H1 (cell line): ENCODE measurements at regions not wholly inside any gene's neighbourhood (a gene's known extent, or its start where the extent isn't known, plus 50 kb on each side); places are given as distances from the start of the nearest gene placed in this dataset.

Source experiments
- CTCF ChIA-PET: fragments of 300-600 bp; sonication (Branson Sonifier 250); formaldehyde crosslinking; loops from one replicate; lab custom pipeline; 2021; ENCODE audit not compliant: partially characterized antibody; lab: Charles Lee
- POLR2A ChIA-PET: fragments of 300-600 bp; sonication (Branson Sonifier 250); formaldehyde crosslinking; loops from one replicate; lab custom pipeline; 2021; ENCODE audit warnings: inconsistent platforms; ENCODE audit not compliant: partially characterized antibody; lab: Charles Lee
- DNase-seq, 2 experiments: peaks; one replicate each; pipeline versions ENCODE4 v3.0.0 to v3.0.0-alpha.2; 2010 to 2022; ENCODE audit warnings: low spot score in 2 of 2, low read depth in 1 of 2, mixed read lengths in 1 of 2
- FAIRE-seq: peaks from 2 replicates; lab custom pipeline; 2011; peaks lifted over from hg19 to GRCh38; lab: Jason Lieb, UNC
- H2AFZ ChIP-seq: 2 replicates; pipeline ENCODE4 v1.8.1; 2012; ENCODE audit warnings: low read length, inconsistent platforms
- H2AK5ac ChIP-seq: 2 replicates; pipeline ENCODE4 v1.6.1; 2013; ENCODE audit warnings: low read depth, low read length
- H2BK120ac ChIP-seq: replicated peaks from 2 replicates; pipeline ENCODE3; 2013; ENCODE audit warnings: low read depth, low read length, inconsistent platforms
- H2BK12ac ChIP-seq: 2 replicates; pipeline ENCODE4 v1.6.1; 2013; ENCODE audit warnings: low read depth, low read length
- H2BK15ac ChIP-seq: 2 replicates; pipeline ENCODE4 v1.6.1; 2013; ENCODE audit warnings: low read length
- H2BK20ac ChIP-seq: 2 replicates; pipeline ENCODE4 v1.6.1; 2013; ENCODE audit warnings: low read length
- H2BK5ac ChIP-seq: 2 replicates; pipeline ENCODE4 v1.6.1; 2013; ENCODE audit warnings: low read depth, low read length
- H3K14ac ChIP-seq: 2 replicates; pipeline ENCODE4 v1.6.1; 2013; ENCODE audit warnings: inconsistent platforms; ENCODE audit not compliant: insufficient read length
- H3K18ac ChIP-seq: 2 replicates; pipeline ENCODE4 v1.6.1; 2013; ENCODE audit warnings: low read length; ENCODE audit errors: extremely low read depth
- H3K23ac ChIP-seq: 2 replicates; pipeline ENCODE4 v1.6.1; 2013; ENCODE audit warnings: inconsistent platforms; ENCODE audit not compliant: insufficient read length
- H3K23me2 ChIP-seq: 2 replicates; pipeline ENCODE4 v1.6.1; 2013; ENCODE audit warnings: low read depth, low read length
- H3K27ac ChIP-seq: 2 replicates; pipeline ENCODE4 v1.6.1; 2011; ENCODE audit warnings: low read depth, low read length, inconsistent platforms
- H3K27me3 ChIP-seq, 4 experiments: replicated peaks in 1 of 4; 1 replicate in 1 of 4; 2 replicates in 3 of 4; pipeline versions ENCODE4 v1.6.1 to v1.8.1; 2011 to 2013; ENCODE audit warnings: low read length in 3 of 4, mild to moderate bottlenecking in 3 of 4, inconsistent platforms in 2 of 4, mixed read lengths in 2 of 4, moderate library complexity in 1 of 4; ENCODE audit not compliant: control insufficient read depth in 3 of 4, insufficient read depth in 3 of 4; ENCODE audit errors: extremely low read depth in 1 of 4
- H3K36me3 ChIP-seq, 4 experiments: 2 replicates each; pipeline versions ENCODE4 v1.6.1 to v1.8.1; 2011 to 2013; ENCODE audit warnings: mild to moderate bottlenecking in 4 of 4, low read length in 3 of 4, moderate library complexity in 2 of 4, control low read depth in 1 of 4, inconsistent platforms in 1 of 4; ENCODE audit not compliant: insufficient read depth in 4 of 4, control insufficient read depth in 2 of 4
- H3K4ac ChIP-seq: replicated peaks from 2 replicates; pipeline ENCODE3; 2013; ENCODE audit warnings: low read length, low read depth, mixed read lengths, inconsistent platforms; ENCODE audit not compliant: insufficient read length
- H3K4me1 ChIP-seq, 4 experiments: replicated peaks in 1 of 4; 1 replicate in 1 of 4; 2 replicates in 3 of 4; pipeline versions ENCODE4 v1.6.1 to v1.8.1; 2011 to 2013; ENCODE audit warnings: low read length in 3 of 4, inconsistent platforms in 2 of 4, mixed read lengths in 1 of 4; ENCODE audit not compliant: insufficient read depth in 4 of 4, control insufficient read depth in 3 of 4
- H3K4me2 ChIP-seq, 2 experiments: 2 replicates each; pipeline versions ENCODE4 v1.6.1 to v1.8.1; 2011 to 2013; ENCODE audit warnings: low read depth in 2 of 2, low read length in 2 of 2, control low read depth in 1 of 2, inconsistent platforms in 1 of 2, mild to moderate bottlenecking in 1 of 2; ENCODE audit not compliant: insufficient read depth in 1 of 2
- H3K4me3 ChIP-seq, 4 experiments: fragments of 200-600, 300-600 bp in 1 of 4; sonication (generic), shearing (Covaris generic), sonication (Bioruptor Twin) in 1 of 4; 2 replicates each; pipeline versions ENCODE4 v1.5.1 to v1.8.1; 2011 to 2016; ENCODE audit warnings: low read length in 4 of 4, low read depth in 3 of 4, control low read depth in 2 of 4, inconsistent platforms in 2 of 4, mild to moderate bottlenecking in 2 of 4, mixed read lengths in 1 of 4, moderate library complexity in 1 of 4; ENCODE audit not compliant: insufficient read depth in 2 of 4; ENCODE audit errors: extremely low read depth in 1 of 4
- H3K56ac ChIP-seq: replicated peaks from 2 replicates; pipeline ENCODE3; 2013; ENCODE audit warnings: low read depth, mild to moderate bottlenecking, mixed read lengths, low read length, inconsistent platforms; ENCODE audit not compliant: insufficient read length
- H3K79me1 ChIP-seq: 2 replicates; pipeline ENCODE4 v1.6.1; 2013; ENCODE audit warnings: low read depth, low read length, control low read depth
- H3K79me2 ChIP-seq, 2 experiments: 2 replicates each; pipeline versions ENCODE4 v1.6.1 to v1.8.1; 2012 to 2013; ENCODE audit warnings: low read length in 2 of 2, mild to moderate bottlenecking in 2 of 2, inconsistent platforms in 1 of 2; ENCODE audit not compliant: insufficient read depth in 2 of 2, control insufficient read depth in 1 of 2
- H3K9ac ChIP-seq, 4 experiments: replicated peaks in 1 of 4; 1 replicate in 1 of 4; 2 replicates in 3 of 4; pipeline versions ENCODE4 v1.6.1 to v1.8.1; 2011 to 2013; ENCODE audit warnings: low read depth in 3 of 4, low read length in 3 of 4, control low read depth in 2 of 4, mild to moderate bottlenecking in 2 of 4, moderate library complexity in 2 of 4, inconsistent platforms in 1 of 4; ENCODE audit errors: extremely low read depth in 1 of 4
- H3K9me3 ChIP-seq, 2 experiments: 2 replicates each; pipeline versions ENCODE4 v1.6.1 to v1.8.1; 2012 to 2013; ENCODE audit warnings: mild to moderate bottlenecking in 2 of 2, moderate library complexity in 2 of 2, control low read depth in 1 of 2, inconsistent platforms in 1 of 2, low read depth in 1 of 2, low read length in 1 of 2, mixed read lengths in 1 of 2; ENCODE audit not compliant: insufficient read depth in 2 of 2
- H4K20me1 ChIP-seq, 2 experiments: replicated peaks in 1 of 2; 2 replicates each; pipeline versions ENCODE3 to v1.8.1; 2011 to 2013; ENCODE audit warnings: inconsistent platforms in 2 of 2, low read length in 2 of 2, mild to moderate bottlenecking in 1 of 2; ENCODE audit not compliant: insufficient read depth in 2 of 2, control insufficient read depth in 1 of 2
- H4K5ac ChIP-seq: 2 replicates; pipeline ENCODE4 v1.6.1; 2013; ENCODE audit warnings: low read length, low read depth, mixed read lengths, inconsistent platforms; ENCODE audit not compliant: insufficient read length
- H4K8ac ChIP-seq: 2 replicates; pipeline ENCODE4 v1.8.0; 2013; ENCODE audit warnings: mild to moderate bottlenecking, moderate library complexity, low read length, inconsistent platforms; ENCODE audit not compliant: insufficient read depth; ENCODE audit errors: extremely low read depth
- H4K91ac ChIP-seq: replicated peaks from 2 replicates; pipeline ENCODE3; 2013; ENCODE audit warnings: low read length, mixed read lengths, inconsistent platforms; ENCODE audit not compliant: insufficient read length
- CHD1 ChIP-seq: IDR thresholded peaks from 2 replicates; pipeline ENCODE4 v1.6.1; 2012; ENCODE audit warnings: low read depth, low read length, improper control_type of control experiment
- GABPA ChIP-seq: IDR thresholded peaks from 2 replicates; pipeline ENCODE4 v1.6.1; 2011; ENCODE audit warnings: mild to moderate bottlenecking, low read length, moderate library complexity, borderline replicate concordance; ENCODE audit not compliant: insufficient read depth
- HDAC6 ChIP-seq: IDR thresholded peaks from one replicate; pipeline ENCODE4 v1.7.1; 2012; ENCODE audit warnings: low read depth, mild to moderate bottlenecking, inconsistent platforms, low read length, moderate library complexity
- PHF8 ChIP-seq: fragments of 200-600 bp; sonication (generic); conservative IDR thresholded peaks from 2 replicates; pipeline ENCODE4 v1.7.1; 2012; ENCODE audit warnings: low read depth, mild to moderate bottlenecking, inconsistent platforms, low read length, moderate library complexity
- POU5F1 ChIP-seq: IDR thresholded peaks from 2 replicates; pipeline ENCODE4 v1.6.1; 2011; ENCODE audit warnings: low read depth, mild to moderate bottlenecking, low read length, moderate library complexity
- RAD21 ChIP-seq, 2 experiments: IDR thresholded peaks in 1 of 2; conservative IDR thresholded peaks in 1 of 2; 2 replicates each; pipeline ENCODE4 v1.6.1; 2011; ENCODE audit warnings: low read depth in 2 of 2, low read length in 2 of 2, improper control_type of control experiment in 1 of 2, inconsistent platforms in 1 of 2, mild to moderate bottlenecking in 1 of 2, moderate library complexity in 1 of 2
- SAP30 ChIP-seq: fragments of 300-600 bp; sonication (generic); IDR thresholded peaks from 2 replicates; pipeline ENCODE4 v1.7.1; 2012; ENCODE audit warnings: low read length, moderate library complexity, mild to moderate bottlenecking, inconsistent platforms; ENCODE audit not compliant: insufficient read depth, insufficient replicate concordance
- SIN3A ChIP-seq, 2 experiments: IDR thresholded peaks in 1 of 2; conservative IDR thresholded peaks in 1 of 2; 2 replicates each; pipeline ENCODE4 v1.6.1; 2011 to 2012; ENCODE audit warnings: low read length in 2 of 2, improper control_type of control experiment in 1 of 2, low read depth in 1 of 2, mild to moderate bottlenecking in 1 of 2
- SRF ChIP-seq: IDR thresholded peaks from 2 replicates; pipeline ENCODE4 v1.6.1; 2011; ENCODE audit warnings: mild to moderate bottlenecking, low read depth, low read length, moderate library complexity
- TAF7 ChIP-seq: optimal IDR thresholded peaks from 2 replicates; pipeline ENCODE3; 2011; ENCODE audit warnings: low read depth, mild to moderate bottlenecking, inconsistent platforms, low read length, moderate library complexity, borderline replicate concordance
- YY1 ChIP-seq: IDR thresholded peaks from 2 replicates; pipeline ENCODE4 v1.6.1; 2011; ENCODE audit warnings: low read depth, mild to moderate bottlenecking, low read length
- WGBS, 2 experiments: shearing (Covaris generic) in 1 of 2; methylation state at CpG; one replicate each; pipeline versions ENCODE4 v1.1.6 to v1.1.7; 2013 to 2015; ENCODE audit warnings: low lambda C conversion rate in 2 of 2, mixed read lengths in 2 of 2, inconsistent platforms in 1 of 2, low coverage in 1 of 2, missing lambda C conversion rate in 1 of 2; ENCODE audit not compliant: insufficient replicate concordance in 2 of 2, insufficient coverage in 1 of 2, insufficient read length in 1 of 2; ENCODE audit errors: extremely low coverage in 1 of 2, missing lambda C conversion rate in 1 of 2; 5-methylcytosine and 5-hydroxymethylcytosine counted together

GRCh38 chrX:22351966-22352365 lies 79.3 kb downstream of the CBLL2 start:
- H3K27me3 ChIP-seq, result no peaks in the 10 kb centered on the region
- TF ChIP-seq SIN3A (conservative IDR thresholded peaks at IDR 0.05 in 1 of 2, IDR thresholded peaks at IDR 0.05 in 1 of 2; ENCODE audit: low read depth in 1 of 2, low read length in 2 of 2), result no peak
- TF ChIP-seq GABPA, result no peak
- no peak for TF ChIP-seq POU5F1
- TF ChIP-seq YY1, result no peak
- TF ChIP-seq CHD1, result no peak
- TF ChIP-seq PHF8, result no peak
- no peak for TF ChIP-seq HDAC6
- no peak for TF ChIP-seq TAF7
- TF ChIP-seq SRF, result no peak
- no peak for TF ChIP-seq RAD21 (IDR thresholded peaks at IDR 0.05 in 1 of 2, conservative IDR thresholded peaks at IDR 0.05 in 1 of 2; ENCODE audit: low read depth in 2 of 2, low read length in 2 of 2)
- TF ChIP-seq SAP30, result no peak
- H3K79me1 ChIP-seq, result no peaks in the 10 kb centered on the region
- no peak overlapping the region for H2AK5ac ChIP-seq
- FAIRE-seq, result no peak
- H4K91ac ChIP-seq, result no peak overlapping the region
- no peak overlapping the region for H2BK12ac ChIP-seq
- no peak overlapping the region for H2BK120ac ChIP-seq
- no peak overlapping the region for H4K5ac ChIP-seq
- H4K8ac ChIP-seq, result no peak overlapping the region
- WGBS, 2 experiments, result 96% methylated on average over 4 of the region's 4 CpGs; no CpG with 5 or more reads in 1 of the 2 experiments
- H3K14ac ChIP-seq, result no peak overlapping the region
- no peaks in the 10 kb centered on the region for H3K79me2 ChIP-seq
- H4K20me1 ChIP-seq, result no peaks in the 10 kb centered on the region
- no peak overlapping the region for H2BK5ac ChIP-seq
- no peak for DNase-seq
- no peaks in the 10 kb centered on the region for H3K9me3 ChIP-seq
- no peak overlapping the region for H3K4ac ChIP-seq
- no peak overlapping the region for H2AFZ ChIP-seq
- H3K23ac ChIP-seq, result no peak overlapping the region
- H3K36me3 ChIP-seq, result no peaks in the 10 kb centered on the region
- H3K9ac ChIP-seq, result no peak overlapping the region
- no peak overlapping the region for H2BK15ac ChIP-seq
- ChIA-PET CTCF (no interaction called here), POLR2A (no interaction called here)
- no peak overlapping the region for H3K4me3 ChIP-seq
- no peaks in the 10 kb centered on the region for H3K23me2 ChIP-seq
- no peak overlapping the region for H3K4me2 ChIP-seq
- H3K27ac ChIP-seq, result no peak overlapping the region
- H2BK20ac ChIP-seq, result no peak overlapping the region
- H3K4me1 ChIP-seq, result no peaks in the 10 kb centered on the region
- H3K18ac ChIP-seq, result no peak overlapping the region
- H3K56ac ChIP-seq, result no peak overlapping the region
